Endothelial cell of umbilical vein (primary cell): ENCODE measurements at regions not wholly inside any gene's neighbourhood (a gene's known extent, or its start where the extent isn't known, plus 50 kb on each side); places are given as distances from the start of the nearest gene placed in this dataset.

Source experiments
- BruUV-seq: library from RNA; stranded (reverse); fragments of 400-500 nt; replicated peaks from 2 replicates; lab custom pipeline; 2021; lab: Mats Ljungman, UMichigan
- CTCF ChIA-PET: fragments of 300-600, 350-600 bp; sonication (Branson Sonifier 250); formaldehyde crosslinking; loops from one replicate; lab custom pipeline; 2021; ENCODE audit warnings: antibody characterized with exemption, inconsistent platforms; lab: Charles Lee
- POLR2A ChIA-PET: fragments of 300-600, 350-600 bp; sonication (Branson Sonifier 250); formaldehyde crosslinking; loops from one replicate; lab custom pipeline; 2021; ENCODE audit warnings: antibody characterized with exemption, inconsistent platforms; lab: Charles Lee
- DNase-seq: peaks from one replicate; pipeline ENCODE4 v3.0.0-alpha.2; 2011; ENCODE audit warnings: low read depth, low spot score
- FAIRE-seq: peaks from 2 replicates; lab custom pipeline; 2011; peaks lifted over from hg19 to GRCh38; lab: Jason Lieb, UNC
- H2AFZ ChIP-seq: 2 replicates; pipeline ENCODE4 v1.6.0; 2012; ENCODE audit warnings: low read depth, low read length, control low read depth, inconsistent platforms
- H3K27ac ChIP-seq: 2 replicates; pipeline ENCODE4 v1.5.1; 2011; ENCODE audit warnings: low read depth, mild to moderate bottlenecking, control low read depth, low read length, moderate library complexity; ENCODE audit not compliant: insufficient read depth
- H3K27me3 ChIP-seq, 2 experiments: 2 replicates each; pipeline versions ENCODE4 v1.6.0 to v1.6.1; 2011; ENCODE audit warnings: low read length in 2 of 2, mixed read lengths in 1 of 2; ENCODE audit not compliant: control insufficient read depth in 2 of 2, insufficient read depth in 2 of 2
- H3K36me3 ChIP-seq, 2 experiments: 2 replicates in 1 of 2; 3 replicates in 1 of 2; pipeline ENCODE4 v1.5.1; 2011; ENCODE audit warnings: low read length in 2 of 2, mild to moderate bottlenecking in 1 of 2, moderate library complexity in 1 of 2; ENCODE audit not compliant: control insufficient read depth in 2 of 2, insufficient read depth in 2 of 2; ENCODE audit errors: extremely low read depth in 1 of 2
- H3K4me1 ChIP-seq: 3 replicates; pipeline ENCODE4 v1.5.1; 2011; ENCODE audit warnings: mild to moderate bottlenecking, low read length; ENCODE audit not compliant: control insufficient read depth, insufficient read depth; ENCODE audit errors: extremely low read depth
- H3K4me2 ChIP-seq: 2 replicates; pipeline ENCODE4 v1.6.1; 2011; ENCODE audit warnings: low read length, control low read depth, mixed read lengths; ENCODE audit not compliant: insufficient read depth
- H3K4me3 ChIP-seq, 3 experiments: fragments of 200-600 bp in 1 of 3; sonication (generic), shearing (Covaris generic) in 1 of 3; replicated peaks in 1 of 3; 2 replicates each; pipeline ENCODE4 v1.5.1; 2011 to 2016; ENCODE audit warnings: control low read depth in 3 of 3, low read length in 3 of 3, mild to moderate bottlenecking in 2 of 3, inconsistent platforms in 1 of 3, low read depth in 1 of 3, moderate library complexity in 1 of 3; ENCODE audit not compliant: insufficient read depth in 1 of 3
- H3K79me2 ChIP-seq: 2 replicates; pipeline ENCODE4 v1.6.0; 2012; ENCODE audit warnings: low read length, inconsistent platforms; ENCODE audit not compliant: control insufficient read depth, insufficient read depth
- H3K9ac ChIP-seq: replicated peaks from 2 replicates; pipeline ENCODE3; 2011; ENCODE audit warnings: low read length, control low read depth; ENCODE audit not compliant: insufficient read depth; ENCODE audit errors: extremely low read depth
- H3K9me1 ChIP-seq: replicated peaks from 3 replicates; pipeline ENCODE4 v1.6.0; 2011; ENCODE audit warnings: mild to moderate bottlenecking, low read length; ENCODE audit not compliant: control insufficient read depth, insufficient read depth; ENCODE audit errors: extremely low read depth
- H3K9me3 ChIP-seq: replicated peaks from 2 replicates; pipeline ENCODE4 v1.5.1; 2012; ENCODE audit warnings: low read length, inconsistent platforms; ENCODE audit not compliant: control insufficient read depth, insufficient read depth
- H4K20me1 ChIP-seq: replicated peaks from 2 replicates; pipeline ENCODE3; 2011; ENCODE audit warnings: mild to moderate bottlenecking, low read length; ENCODE audit not compliant: control insufficient read depth, insufficient read depth; ENCODE audit errors: extremely low read depth
- CTCF ChIP-seq, 2 donors: IDR thresholded peaks; 1 replicate in 1 of 2; 2 replicates in 1 of 2; pipeline ENCODE4 v1.5.1; 2011; ENCODE audit warnings: low read length in 2 of 2, mild to moderate bottlenecking in 2 of 2, moderate library complexity in 2 of 2, control low read depth in 1 of 2, inconsistent platforms in 1 of 2, low read depth in 1 of 2; ENCODE audit not compliant: insufficient read depth in 1 of 2; ENCODE audit errors: extremely low read depth in 1 of 2
- EZH2 ChIP-seq: IDR thresholded peaks from 2 replicates; pipeline ENCODE4 v1.6.1; 2012; ENCODE audit warnings: borderline replicate concordance, low read depth, mild to moderate bottlenecking, moderate library complexity, low read length, inconsistent platforms; ENCODE audit not compliant: severe bottlenecking
- FOS ChIP-seq: IDR thresholded peaks from 2 replicates; pipeline ENCODE4 v1.6.1; 2011; ENCODE audit warnings: mild to moderate bottlenecking, low read length, moderate library complexity, borderline replicate concordance; ENCODE audit not compliant: insufficient read depth
- GATA2 ChIP-seq: IDR thresholded peaks from 2 replicates; pipeline ENCODE4 v1.7.0; 2011; ENCODE audit warnings: low read depth, mild to moderate bottlenecking, moderate library complexity, mixed read lengths, low read length; ENCODE audit not compliant: insufficient read length, insufficient read depth
- JUN ChIP-seq: IDR thresholded peaks from 2 replicates; pipeline ENCODE4 v1.6.1; 2011; ENCODE audit warnings: borderline replicate concordance, low read depth; ENCODE audit not compliant: insufficient read length, insufficient read depth
- MAX ChIP-seq: IDR thresholded peaks from 2 replicates; pipeline ENCODE4 v1.6.1; 2011; ENCODE audit not compliant: insufficient read depth, insufficient read length
- MYC ChIP-seq: IDR thresholded peaks from one replicate; pipeline ENCODE4 v1.6.1; 2011; ENCODE audit warnings: mild to moderate bottlenecking, low read depth, low read length
- POLR2A ChIP-seq: IDR thresholded peaks from 2 replicates; pipeline ENCODE4 v1.6.1; 2012; ENCODE audit warnings: low read depth, mild to moderate bottlenecking, control low read depth, low read length
- POLR2AphosphoS5 ChIP-seq: IDR thresholded peaks from 2 replicates; pipeline ENCODE4 v1.6.1; 2012; ENCODE audit warnings: low read depth, mild to moderate bottlenecking, control low read depth, low read length, moderate library complexity; ENCODE audit not compliant: insufficient read depth
- dilution Hi-C: fragments of 300-500 bp; cut with MboI; formaldehyde crosslinking; loops from one replicate; pipeline ENCODE4 v1.15.0; 2019; ENCODE audit warnings: low sequenced_read_pairs; ENCODE audit not compliant: extremely low pct_ligation_motif_present
- intact Hi-C: fragments of 100-400 bp; cut with micrococcal nuclease; formaldehyde crosslinking; loops from one replicate; pipeline ENCODE4 v1.10.0; 2022

GRCh38 chr11:104704888-104705287 lies 193.4 kb downstream of the CASP12 start:
- dilution Hi-C loops, result no loop called here
- Histone ChIP-seq H4K20me1 (no peaks in the 10 kb centered on the region), H3K9me1 (no peaks in the 10 kb centered on the region), H2AFZ (peak overlapping the region; percentile 34), H3K4me2 (peak overlapping the region; percentile 76), H3K9me3 (no peaks in the 10 kb centered on the region), H3K36me3 (no peaks in the 10 kb centered on the region), H3K4me3 (peak overlapping the region in 1 of 3 experiments; percentile 23), H3K79me2 (no peaks in the 10 kb centered on the region), H3K9ac (peak overlapping the region; percentile 16), H3K27ac (peak overlapping the region; percentile 32), H3K27me3 (no peaks in the 10 kb centered on the region), H3K4me1 (peaks cover 25% of the 10 kb centered on the region)
- TF ChIP-seq MYC (no peak), FOS (no peak), GATA2 (peak; percentile 48), CTCF (IDR thresholded peaks at IDR 0.05; ENCODE audit: extremely low read depth in 1 of 2, insufficient read depth in 1 of 2, low read depth in 1 of 2, low read length in 2 of 2) (no peak), POLR2A (peak; percentile 50), EZH2 (no peak), JUN (peak; percentile 13), POLR2AphosphoS5 (peak; percentile 73), MAX (no peak)
- BruUV-seq, result no TSS peak
- POLR2A ChIA-PET, result no interaction called here
- FAIRE-seq (peak; percentile 53), DNase-seq (peak; percentile 79)
- CTCF ChIA-PET, result interaction anchor here (0.6 to 1.6 kb wide), 6 partner anchors 9 to 1158 kb away, joined by 3 to 5 read pairs (median 4); no protein-coding TSS in a partner anchor
- intact Hi-C loops, result loop anchor here (2.0 to 5.0 kb wide), 3 partner anchors 36 to 1232 kb away; no protein-coding TSS in a partner anchor
